ENCODE measurements at regions not wholly inside any gene's neighbourhood (a gene's known extent, or its start where the extent isn't known, plus 50 kb on each side); places are given as distances from the start of the nearest gene placed in this dataset.
"Not testable (repeated sequence)": the region's sequence is repeated elsewhere in the genome, so short reads cannot be mapped to it uniquely, and the experiment has no call there.

GRCh38 chr9:33703430-33704102, 91.8 kb upstream of the PRSS3 start:
- no peaks in the 10 kb centered on the region for H3K4me1 ChIP-seq
- no peaks in the 10 kb centered on the region for H3K36me3 ChIP-seq
- H3K27me3 ChIP-seq = no peaks in the 10 kb centered on the region
- no peak for DNase-seq (ENCODE audit: low spot score in 2 of 2)
- no peak overlapping the region for H3K27ac ChIP-seq
- no peak for TF ChIP-seq CTCF (IDR thresholded peaks at IDR 0.05)
- no peak for TF ChIP-seq POLR2A (IDR thresholded peaks at IDR 0.05)
- intact Hi-C loops (cut with DNase I; ENCODE audit: low total_unique reads) = no loop called here
- no peak overlapping the region for H3K4me3 ChIP-seq
- H3K9me3 ChIP-seq = peaks cover 0 to 7% of the 10 kb centered on the region in 2 donors

- H3K36me3 ChIP-seq; H3K4me3 ChIP-seq; H3K4me1 ChIP-seq; H3K27ac ChIP-seq; H3K27me3 ChIP-seq; H3K9me3 ChIP-seq; DNase-seq (ENCODE audit: low spot score in 2 of 2); intact Hi-C loops (cut with DNase I; ENCODE audit: low total_unique reads): not testable (repeated sequence)
Measured at GRCh38 chr9:33705440-33705839, 89.9 kb upstream of the PRSS3 start.

GRCh38 chr9:33708441-33708840, 86.9 kb upstream of the PRSS3 start:
- intact Hi-C loops (cut with DNase I; ENCODE audit: low total_unique reads) = no loop called here
- TF ChIP-seq POLR2A (IDR thresholded peaks at IDR 0.05) (no peak), POLR2AphosphoS5 (IDR thresholded peaks at IDR 0.05) (no peak), CTCF (IDR thresholded peaks at IDR 0.05) (no peak)
- no peak for DNase-seq (ENCODE audit: low spot score in 2 of 2)

GRCh38 chr9:33709269-33709668, 86.1 kb upstream of the PRSS3 start:
- no peaks in the 10 kb centered on the region for H3K4me1 ChIP-seq
- intact Hi-C loops (cut with DNase I; ENCODE audit: low total_unique reads) = no loop called here
- no peak for DNase-seq (ENCODE audit: low spot score in 2 of 2)
- no peaks in the 10 kb centered on the region for H3K36me3 ChIP-seq
- TF ChIP-seq POLR2A (IDR thresholded peaks at IDR 0.05) = no peak
- TF ChIP-seq POLR2AphosphoS5 (IDR thresholded peaks at IDR 0.05) = no peak
- no peak for TF ChIP-seq CTCF (IDR thresholded peaks at IDR 0.05)
- peaks cover 0 to 7% of the 10 kb centered on the region in 2 donors for H3K9me3 ChIP-seq
- H3K4me3 ChIP-seq = no peak overlapping the region
- H3K27ac ChIP-seq = no peak overlapping the region
- no peaks in the 10 kb centered on the region for H3K27me3 ChIP-seq

More at GRCh38 chr9:33708441-33708840, 86.9 kb upstream of the PRSS3 start:
- Histone ChIP-seq H3K27ac (no peak overlapping the region), H3K9me3 (peaks cover 0 to 7% of the 10 kb centered on the region in 2 donors), H3K27me3 (no peaks in the 10 kb centered on the region), H3K4me1 (no peaks in the 10 kb centered on the region), H3K36me3 (no peaks in the 10 kb centered on the region), H3K4me3 (no peak overlapping the region)

- H3K27me3 ChIP-seq; H3K4me3 ChIP-seq; H3K4me1 ChIP-seq; H3K27ac ChIP-seq; intact Hi-C loops (cut with DNase I; ENCODE audit: low total_unique reads); DNase-seq (ENCODE audit: low spot score in 2 of 2); H3K9me3 ChIP-seq; H3K36me3 ChIP-seq: not testable (repeated sequence)
Measured at GRCh38 chr9:33711418-33711817, 83.9 kb upstream of the PRSS3 start.

GRCh38 chr9:33714989-33715388, 80.4 kb upstream of the PRSS3 start:
- no peak overlapping the region for H3K4me3 ChIP-seq
- H3K27me3 ChIP-seq = no peaks in the 10 kb centered on the region
- intact Hi-C loops (cut with DNase I; ENCODE audit: low total_unique reads) = no loop called here
- no peaks in the 10 kb centered on the region for H3K36me3 ChIP-seq
- H3K4me1 ChIP-seq = no peaks in the 10 kb centered on the region
- H3K9me3 ChIP-seq = no peaks in the 10 kb centered on the region
- DNase-seq (ENCODE audit: low spot score in 2 of 2) = no peak
- H3K27ac ChIP-seq = no peak overlapping the region
- TF ChIP-seq POLR2AphosphoS5 (IDR thresholded peaks at IDR 0.05) = no peak
- no peak for TF ChIP-seq CTCF (IDR thresholded peaks at IDR 0.05)
- no peak for TF ChIP-seq POLR2A (IDR thresholded peaks at IDR 0.05)
